ENCODE measurements at regions not wholly inside any gene's neighbourhood (a gene's known extent, or its start where the extent isn't known, plus 50 kb on each side); places are given as distances from the start of the nearest gene placed in this dataset.
"Not testable (repeated sequence)": the region's sequence is repeated elsewhere in the genome, so short reads cannot be mapped to it uniquely, and the experiment has no call there.

DNA sequence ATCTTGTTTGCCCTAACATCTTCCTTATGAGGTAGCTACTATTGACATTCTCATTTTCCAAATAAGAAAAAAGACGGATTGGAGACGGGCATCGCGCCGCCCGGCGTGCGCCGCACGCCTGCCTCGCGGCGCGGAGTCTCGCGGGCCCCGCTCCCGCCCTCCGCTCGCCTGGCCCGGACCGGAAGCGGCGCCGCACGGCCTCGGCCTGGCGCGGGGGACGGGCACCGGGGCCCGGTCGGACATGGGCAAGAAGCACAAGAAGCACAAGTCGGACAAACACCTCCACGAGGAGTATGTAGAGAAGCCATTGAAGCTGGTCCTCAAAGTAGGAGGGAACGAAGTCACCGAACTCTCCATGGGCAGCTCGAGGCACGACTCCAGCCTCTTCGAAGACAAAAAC is 112.0 kb downstream of the IL12A start:
- no peak overlapping the region for H3K4me3 Mint-ChIP-seq
- H3K4me1 Mint-ChIP-seq (ENCODE audit: low read depth), result no peaks in the 10 kb centered on the region
- H3K9me3 Mint-ChIP-seq, result no peaks in the 10 kb centered on the region
- H3K27me3 Mint-ChIP-seq (ENCODE audit: insufficient read depth), result peaks cover 16% of the 10 kb centered on the region
- no peak overlapping the region for H3K27ac Mint-ChIP-seq
- DNase-seq (ENCODE audit: low spot score), result no peak
- H3K36me3 Mint-ChIP-seq (ENCODE audit: low read depth), result no peaks in the 10 kb centered on the region
- intact Hi-C loops (cut with micrococcal nuclease), result no loop called here

DNA sequence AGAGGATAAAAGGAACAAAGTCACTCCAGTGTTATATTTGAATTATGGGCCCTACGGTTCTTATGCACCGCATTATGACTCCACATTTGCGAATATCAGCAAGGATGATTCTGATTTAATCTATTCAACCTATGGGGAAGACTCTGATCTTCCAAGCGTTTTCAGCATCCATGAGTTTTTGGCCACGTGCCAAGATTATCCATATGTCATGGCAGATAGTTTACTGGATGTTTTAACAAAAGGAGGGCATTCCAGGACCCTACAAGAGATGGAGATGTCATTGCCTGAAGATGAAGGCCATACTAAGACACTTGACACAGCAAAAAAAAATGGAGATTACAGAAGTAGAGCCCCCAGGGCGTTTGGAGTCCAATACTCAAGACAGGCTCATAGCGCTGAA is 113.4 kb downstream of the IL12A start:
- H3K4me1 Mint-ChIP-seq (ENCODE audit: low read depth); H3K27ac Mint-ChIP-seq; H3K9me3 Mint-ChIP-seq; intact Hi-C loops (cut with micrococcal nuclease); DNase-seq (ENCODE audit: low spot score); H3K36me3 Mint-ChIP-seq (ENCODE audit: low read depth); H3K4me3 Mint-ChIP-seq: not testable (repeated sequence)
- peaks cover 16% of the 10 kb centered on the region for H3K27me3 Mint-ChIP-seq (ENCODE audit: insufficient read depth)

DNA sequence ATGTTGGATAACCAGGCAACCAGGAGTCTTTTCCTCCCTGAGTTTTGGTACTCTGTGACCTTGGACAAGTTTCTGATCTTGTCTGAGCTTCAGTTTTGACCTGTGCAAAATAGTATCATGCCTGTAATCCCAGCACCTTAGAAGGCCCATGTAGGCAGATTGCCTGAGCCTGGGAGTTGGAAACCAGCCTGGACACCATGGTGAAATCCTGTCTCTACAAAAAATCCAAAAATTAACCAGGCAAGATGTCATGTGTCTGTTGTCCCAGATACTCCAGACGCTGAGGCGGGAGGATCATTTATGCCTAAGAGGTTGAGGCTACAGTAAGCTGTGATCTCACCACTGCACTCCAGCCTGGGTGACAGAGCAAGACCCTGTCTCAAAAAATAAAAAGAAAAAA is 114.8 kb downstream of the IL12A start:
- intact Hi-C loops (cut with micrococcal nuclease), result no loop called here
- Mint-ChIP-seq H3K4me3 (no peak overlapping the region), H3K9me3 (no peaks in the 10 kb centered on the region), H3K36me3 (ENCODE audit: low read depth) (no peaks in the 10 kb centered on the region), H3K27ac (no peak overlapping the region), H3K4me1 (ENCODE audit: low read depth) (no peaks in the 10 kb centered on the region), H3K27me3 (ENCODE audit: insufficient read depth) (peaks cover 19% of the 10 kb centered on the region)
- DNase-seq (ENCODE audit: low spot score), result no peak

DNA sequence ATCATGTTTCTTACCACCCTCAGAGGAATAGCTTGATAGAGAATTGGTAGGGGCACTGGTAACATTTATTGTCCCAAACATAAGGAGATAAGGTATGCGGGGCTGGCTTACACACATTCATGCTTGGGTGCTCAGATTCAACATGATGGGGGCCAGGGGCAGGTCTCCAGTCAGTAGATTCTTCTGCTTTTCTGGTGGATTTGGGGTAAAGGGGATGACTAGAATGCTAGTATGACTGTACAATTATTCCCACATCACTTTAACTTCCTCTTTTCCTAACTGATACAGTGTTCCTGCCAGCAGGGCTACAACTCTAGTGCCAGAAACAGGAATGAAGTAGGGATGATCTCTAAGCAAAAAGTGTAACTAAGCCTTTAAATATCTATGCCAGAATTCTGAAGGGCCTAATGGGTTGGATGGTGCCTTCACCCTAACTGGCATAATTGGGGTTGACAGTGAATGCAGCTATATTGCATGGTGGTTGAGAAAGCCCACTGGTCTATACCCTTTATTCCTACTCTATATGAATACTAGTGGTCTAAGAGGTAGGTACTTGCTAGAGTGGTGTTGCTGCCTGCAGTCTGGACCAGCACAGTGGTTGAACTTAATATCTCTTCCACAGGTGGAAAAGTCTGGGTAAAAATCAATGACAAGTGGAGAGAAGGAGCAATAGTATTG is 117.4 kb downstream of the IL12A start:
- no peak for DNase-seq (ENCODE audit: low spot score)
- H3K4me3 Mint-ChIP-seq, result no peak overlapping the region
- H3K4me1 Mint-ChIP-seq (ENCODE audit: low read depth), result no peaks in the 10 kb centered on the region
- H3K36me3 Mint-ChIP-seq (ENCODE audit: low read depth), result no peaks in the 10 kb centered on the region
- intact Hi-C loops (cut with micrococcal nuclease), result no loop called here
- peaks cover 11% of the 10 kb centered on the region for H3K27me3 Mint-ChIP-seq (ENCODE audit: insufficient read depth)
- no peak overlapping the region for H3K27ac Mint-ChIP-seq
- no peaks in the 10 kb centered on the region for H3K9me3 Mint-ChIP-seq

DNA sequence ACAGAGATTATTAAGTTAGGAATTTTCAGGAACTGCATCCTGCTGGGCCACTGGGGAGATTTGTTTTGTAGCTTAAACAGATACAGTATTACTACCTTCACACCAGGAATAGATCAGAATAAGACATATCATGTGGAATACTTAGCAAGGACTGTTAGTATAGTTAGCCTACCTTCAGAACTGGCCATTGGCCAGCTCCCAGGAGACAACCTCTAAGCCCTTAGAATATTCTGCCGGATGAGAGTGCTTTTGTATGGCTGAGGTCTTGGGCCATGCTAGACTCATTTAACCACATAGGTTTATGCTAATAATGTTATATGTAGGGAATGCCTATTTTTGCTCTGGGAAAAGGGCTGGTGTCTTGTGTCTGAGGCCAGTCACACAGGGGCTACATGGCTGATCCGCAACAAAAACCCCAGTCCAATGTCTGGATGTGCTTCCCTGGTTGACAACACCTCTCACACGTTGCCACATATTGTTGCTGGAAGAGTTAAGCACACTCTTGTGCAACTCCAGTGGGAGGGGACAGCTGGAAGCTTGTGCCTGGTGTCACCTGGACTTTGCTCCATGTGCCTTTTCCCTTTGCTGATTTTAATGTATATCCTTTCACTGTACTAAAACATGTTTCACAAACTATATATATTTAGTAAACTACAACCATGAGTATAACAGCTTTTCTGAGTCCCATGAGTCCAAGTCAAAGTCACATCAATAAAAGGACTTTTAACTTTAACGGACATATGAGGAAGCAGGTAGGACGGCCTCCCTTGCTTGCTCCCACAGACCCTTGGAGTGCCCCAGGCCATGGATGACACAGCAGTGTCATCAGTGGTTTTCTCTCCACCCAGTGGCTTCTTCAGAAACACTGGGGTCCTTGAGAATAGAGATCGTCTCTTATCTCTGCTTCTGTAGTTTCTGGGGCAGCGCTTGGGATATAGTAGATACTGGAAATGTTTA is 118.0 kb upstream of the C3orf80 start:
- no peak overlapping the region for H3K27ac Mint-ChIP-seq
- no peaks in the 10 kb centered on the region for H3K9me3 Mint-ChIP-seq
- no peaks in the 10 kb centered on the region for H3K36me3 Mint-ChIP-seq (ENCODE audit: low read depth)
- intact Hi-C loops (cut with micrococcal nuclease), result no loop called here
- no peak overlapping the region for H3K4me3 Mint-ChIP-seq
- H3K27me3 Mint-ChIP-seq (ENCODE audit: insufficient read depth), result peaks cover 14% of the 10 kb centered on the region
- DNase-seq (ENCODE audit: low spot score), result no peak
- H3K4me1 Mint-ChIP-seq (ENCODE audit: low read depth), result no peaks in the 10 kb centered on the region

DNA sequence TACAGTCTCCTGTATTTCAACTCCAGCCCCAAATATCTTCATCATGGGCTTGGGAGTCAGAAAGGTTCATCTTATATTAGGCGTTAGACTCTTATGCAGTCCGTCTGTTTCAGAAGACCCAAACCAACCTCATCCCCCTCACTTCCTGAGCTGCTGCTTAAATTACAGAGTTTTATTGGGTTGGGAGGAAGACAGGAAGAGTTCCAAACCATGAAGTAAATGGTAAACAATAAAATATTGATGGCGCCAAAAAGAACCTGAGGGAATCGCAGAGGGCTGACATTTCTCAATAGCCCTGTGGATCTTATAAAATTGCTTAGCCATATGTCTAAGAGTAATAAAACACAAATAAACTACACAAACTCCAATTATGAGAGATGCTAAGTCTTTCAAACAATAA is 116.9 kb upstream of the C3orf80 start:
- H3K27ac Mint-ChIP-seq, result no peak overlapping the region
- intact Hi-C loops (cut with micrococcal nuclease), result no loop called here
- no peak for DNase-seq (ENCODE audit: low spot score)
- H3K9me3 Mint-ChIP-seq, result no peaks in the 10 kb centered on the region
- H3K4me3 Mint-ChIP-seq, result no peak overlapping the region
- no peaks in the 10 kb centered on the region for H3K4me1 Mint-ChIP-seq (ENCODE audit: low read depth)
- H3K27me3 Mint-ChIP-seq (ENCODE audit: insufficient read depth), result peaks cover 19% of the 10 kb centered on the region
- H3K36me3 Mint-ChIP-seq (ENCODE audit: low read depth), result no peaks in the 10 kb centered on the region

DNA sequence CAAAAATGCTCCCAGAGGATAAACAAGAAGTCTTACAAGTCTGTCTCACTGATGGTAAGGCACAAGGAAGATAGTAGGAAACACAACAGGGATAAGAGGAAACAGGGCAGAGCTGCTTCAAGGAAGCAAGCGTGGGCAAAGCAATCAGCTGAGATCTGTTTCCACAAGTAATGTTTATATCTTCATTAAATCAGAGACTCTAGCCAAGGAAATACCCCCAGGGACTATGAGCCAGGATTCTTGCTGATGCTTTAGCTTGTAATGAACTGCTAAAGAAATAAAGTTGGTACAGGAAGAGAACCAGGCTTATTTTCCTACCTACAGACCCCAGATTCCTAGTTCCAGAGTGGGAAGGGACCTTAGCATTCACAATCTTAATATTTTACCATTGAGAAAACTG is 112.7 kb upstream of the C3orf80 start:
- Mint-ChIP-seq H3K4me3 (no peak overlapping the region), H3K4me1 (ENCODE audit: low read depth) (no peaks in the 10 kb centered on the region), H3K36me3 (ENCODE audit: low read depth) (no peaks in the 10 kb centered on the region), H3K27me3 (ENCODE audit: insufficient read depth) (peaks cover 16% of the 10 kb centered on the region), H3K27ac (no peak overlapping the region), H3K9me3 (no peaks in the 10 kb centered on the region)
- DNase-seq (ENCODE audit: low spot score), result no peak
- intact Hi-C loops (cut with micrococcal nuclease), result no loop called here

DNA sequence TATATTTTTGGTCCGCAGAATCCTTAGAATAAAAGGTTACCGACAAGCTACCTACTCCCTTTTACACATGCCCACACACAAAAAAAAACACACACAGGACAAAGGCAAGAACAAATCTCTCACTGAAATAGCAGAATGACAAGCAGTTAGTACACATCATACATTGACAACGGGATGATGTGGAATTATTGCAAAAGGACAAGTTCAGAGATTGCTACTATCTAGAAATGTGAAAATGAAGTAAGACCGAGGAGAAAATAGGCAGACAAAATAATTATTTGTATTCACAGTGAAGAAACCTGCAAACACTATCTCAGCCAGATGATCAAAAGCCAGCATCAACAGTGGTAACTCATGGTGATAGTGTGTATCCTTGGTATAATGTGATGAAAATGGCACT is 112.2 kb upstream of the C3orf80 start:
- Mint-ChIP-seq H3K36me3 (ENCODE audit: low read depth) (no peaks in the 10 kb centered on the region), H3K27ac (no peak overlapping the region), H3K4me3 (no peak overlapping the region), H3K27me3 (ENCODE audit: insufficient read depth) (peaks cover 17% of the 10 kb centered on the region), H3K9me3 (no peaks in the 10 kb centered on the region), H3K4me1 (ENCODE audit: low read depth) (no peaks in the 10 kb centered on the region)
- intact Hi-C loops (cut with micrococcal nuclease), result no loop called here
- DNase-seq (ENCODE audit: low spot score), result no peak

DNA sequence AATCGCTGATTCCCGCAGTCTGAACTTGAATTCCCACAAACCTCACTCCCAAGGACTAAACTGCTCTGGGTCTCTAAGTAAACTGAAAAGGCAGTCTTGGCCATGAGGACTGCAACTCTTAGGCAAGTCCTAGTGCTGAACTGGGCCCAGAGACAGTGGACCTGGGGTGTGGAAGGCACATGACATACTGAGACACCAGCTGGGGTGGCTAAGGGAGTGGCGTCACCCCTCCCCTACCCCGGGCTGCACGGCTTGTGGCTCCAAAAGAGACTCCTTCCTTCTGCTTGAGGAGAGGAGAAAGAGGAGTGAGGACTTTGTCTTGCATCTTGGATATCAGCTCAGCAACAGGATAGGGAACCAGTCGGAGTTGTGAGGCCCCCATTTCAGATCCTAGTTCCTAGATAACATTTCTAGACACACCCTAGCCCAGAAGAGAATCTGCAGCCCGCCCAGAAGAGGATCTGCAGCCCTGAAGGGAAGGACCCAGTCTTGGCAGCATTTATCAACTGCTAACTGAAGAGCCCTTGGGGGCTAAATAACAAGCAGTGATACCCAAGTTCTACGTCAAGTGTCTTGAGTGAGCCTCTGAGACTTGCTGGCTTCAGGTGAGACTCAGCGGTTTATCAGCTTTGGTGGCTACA is 110.7 kb upstream of the C3orf80 start:
- peaks cover 13% of the 10 kb centered on the region for H3K27me3 Mint-ChIP-seq (ENCODE audit: insufficient read depth)
- DNase-seq (ENCODE audit: low spot score), result no peak
- H3K36me3 Mint-ChIP-seq (ENCODE audit: low read depth), result no peaks in the 10 kb centered on the region
- no peaks in the 10 kb centered on the region for H3K4me1 Mint-ChIP-seq (ENCODE audit: low read depth)
- H3K27ac Mint-ChIP-seq, result no peak overlapping the region
- no peak overlapping the region for H3K4me3 Mint-ChIP-seq
- peaks cover 4% of the 10 kb centered on the region for H3K9me3 Mint-ChIP-seq
- intact Hi-C loops (cut with micrococcal nuclease), result no loop called here

DNA sequence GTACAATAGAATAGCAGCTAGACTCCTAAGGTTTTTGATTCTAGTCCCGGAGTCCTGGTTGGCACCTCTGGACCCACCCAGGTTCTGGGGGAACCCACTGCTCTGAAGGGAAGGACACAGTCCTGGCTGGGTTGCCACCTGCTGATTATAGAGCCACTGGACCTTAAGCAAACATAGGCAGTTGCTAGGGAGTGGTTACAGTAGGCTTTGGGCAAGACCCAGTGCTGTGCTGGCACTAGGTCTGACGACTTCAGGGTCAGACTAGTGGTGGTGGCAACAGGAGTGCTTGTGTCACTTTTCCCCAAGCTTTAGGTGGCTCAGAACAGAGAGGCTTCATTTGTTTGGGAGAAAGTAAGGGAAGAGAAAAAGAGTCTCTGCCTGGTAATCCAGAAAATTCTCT is 109.8 kb upstream of the C3orf80 start:
- H3K4me3 Mint-ChIP-seq, result no peak overlapping the region
- peaks cover 6% of the 10 kb centered on the region for H3K9me3 Mint-ChIP-seq
- DNase-seq (ENCODE audit: low spot score), result no peak
- H3K4me1 Mint-ChIP-seq (ENCODE audit: low read depth), result no peaks in the 10 kb centered on the region
- H3K36me3 Mint-ChIP-seq (ENCODE audit: low read depth), result no peaks in the 10 kb centered on the region
- peaks cover 13% of the 10 kb centered on the region for H3K27me3 Mint-ChIP-seq (ENCODE audit: insufficient read depth)
- intact Hi-C loops (cut with micrococcal nuclease), result no loop called here
- H3K27ac Mint-ChIP-seq, result no peak overlapping the region

DNA sequence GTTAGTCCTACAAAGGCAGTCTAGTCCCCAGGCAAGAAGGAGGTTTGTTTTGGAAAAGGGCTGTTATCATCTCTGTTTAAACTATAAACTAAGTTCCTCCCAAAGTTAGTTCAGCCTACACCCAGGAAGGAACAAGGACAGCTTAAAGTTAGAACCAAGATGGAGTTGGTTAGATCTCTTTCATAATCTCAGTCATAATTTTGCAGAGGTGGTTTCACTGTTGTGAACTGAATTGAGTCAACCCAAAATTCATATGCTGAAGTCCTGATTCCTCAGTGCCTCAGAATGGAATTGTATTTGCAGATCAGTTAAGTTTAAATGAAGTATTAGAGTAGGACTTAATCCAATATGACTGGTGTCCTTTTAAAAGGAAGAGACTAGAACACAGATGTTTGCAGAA is 101.0 kb upstream of the C3orf80 start:
- no peak overlapping the region for H3K4me3 Mint-ChIP-seq
- no peaks in the 10 kb centered on the region for H3K36me3 Mint-ChIP-seq (ENCODE audit: low read depth)
- no peak for DNase-seq (ENCODE audit: low spot score)
- peaks cover 14% of the 10 kb centered on the region for H3K27me3 Mint-ChIP-seq (ENCODE audit: insufficient read depth)
- H3K9me3 Mint-ChIP-seq, result peaks cover 4% of the 10 kb centered on the region
- H3K27ac Mint-ChIP-seq, result no peak overlapping the region
- H3K4me1 Mint-ChIP-seq (ENCODE audit: low read depth), result peaks cover 1% of the 10 kb centered on the region
- intact Hi-C loops (cut with micrococcal nuclease), result no loop called here

DNA sequence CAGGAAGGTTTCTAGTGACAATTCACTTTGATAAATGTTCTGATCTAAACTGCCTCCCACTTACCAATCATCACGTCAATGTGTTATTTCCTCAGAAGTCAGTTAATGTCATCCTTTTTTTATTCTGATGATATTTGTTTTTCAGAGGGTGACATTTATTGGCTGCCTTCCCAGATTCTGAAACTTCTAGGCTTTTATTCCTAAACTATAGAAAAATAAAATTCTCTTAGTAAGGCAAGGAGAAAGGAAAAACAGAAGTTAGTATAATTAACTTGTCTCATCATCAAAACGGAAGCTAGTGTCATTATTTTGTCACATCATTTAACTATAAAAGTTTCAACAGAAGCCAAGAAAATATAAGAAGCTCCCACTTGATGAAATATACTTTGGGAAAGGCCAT is 100.0 kb upstream of the C3orf80 start:
- Mint-ChIP-seq H3K36me3 (ENCODE audit: low read depth) (no peaks in the 10 kb centered on the region), H3K4me3 (no peak overlapping the region), H3K27ac (no peak overlapping the region), H3K27me3 (ENCODE audit: insufficient read depth) (peaks cover 17% of the 10 kb centered on the region), H3K9me3 (peaks cover 3% of the 10 kb centered on the region), H3K4me1 (ENCODE audit: low read depth) (peaks cover 5% of the 10 kb centered on the region)
- intact Hi-C loops (cut with micrococcal nuclease), result no loop called here
- no peak for DNase-seq (ENCODE audit: low spot score)

DNA sequence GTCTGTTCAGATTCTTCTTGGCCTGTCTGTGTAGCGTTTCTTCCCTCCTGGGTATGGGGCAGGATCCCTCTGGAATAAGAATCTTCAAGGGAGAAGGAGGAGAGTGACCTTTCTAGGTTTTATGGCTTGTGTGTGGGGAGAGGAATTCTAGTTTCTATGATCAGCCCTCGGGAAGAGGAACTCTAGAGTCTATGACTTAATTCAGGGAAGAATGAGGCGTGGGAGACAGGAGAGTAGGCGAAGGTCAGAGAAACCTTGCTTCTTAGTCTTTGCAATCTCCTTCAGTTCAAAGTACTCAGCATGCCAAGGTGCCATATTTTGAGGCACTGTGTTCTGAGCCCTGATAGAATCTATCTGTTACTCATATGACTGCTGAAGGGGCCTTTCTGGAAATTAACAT is 99.2 kb upstream of the C3orf80 start:
- Mint-ChIP-seq H3K4me3 (no peak overlapping the region), H3K4me1 (ENCODE audit: low read depth) (peaks cover 5% of the 10 kb centered on the region), H3K9me3 (no peaks in the 10 kb centered on the region), H3K36me3 (ENCODE audit: low read depth) (no peaks in the 10 kb centered on the region), H3K27ac (no peak overlapping the region), H3K27me3 (ENCODE audit: insufficient read depth) (peaks cover 17% of the 10 kb centered on the region)
- no peak for DNase-seq (ENCODE audit: low spot score)
- intact Hi-C loops (cut with micrococcal nuclease), result no loop called here
